ENCODE measurements at regions not wholly inside any gene's neighbourhood (a gene's known extent, or its start where the extent isn't known, plus 50 kb on each side); places are given as distances from the start of the nearest gene placed in this dataset.

GRCh38 chr6:56370127-56370540 lies 122.8 kb upstream of the COL21A1 start (continued):
- TF ChIP-seq, protein P1, sequence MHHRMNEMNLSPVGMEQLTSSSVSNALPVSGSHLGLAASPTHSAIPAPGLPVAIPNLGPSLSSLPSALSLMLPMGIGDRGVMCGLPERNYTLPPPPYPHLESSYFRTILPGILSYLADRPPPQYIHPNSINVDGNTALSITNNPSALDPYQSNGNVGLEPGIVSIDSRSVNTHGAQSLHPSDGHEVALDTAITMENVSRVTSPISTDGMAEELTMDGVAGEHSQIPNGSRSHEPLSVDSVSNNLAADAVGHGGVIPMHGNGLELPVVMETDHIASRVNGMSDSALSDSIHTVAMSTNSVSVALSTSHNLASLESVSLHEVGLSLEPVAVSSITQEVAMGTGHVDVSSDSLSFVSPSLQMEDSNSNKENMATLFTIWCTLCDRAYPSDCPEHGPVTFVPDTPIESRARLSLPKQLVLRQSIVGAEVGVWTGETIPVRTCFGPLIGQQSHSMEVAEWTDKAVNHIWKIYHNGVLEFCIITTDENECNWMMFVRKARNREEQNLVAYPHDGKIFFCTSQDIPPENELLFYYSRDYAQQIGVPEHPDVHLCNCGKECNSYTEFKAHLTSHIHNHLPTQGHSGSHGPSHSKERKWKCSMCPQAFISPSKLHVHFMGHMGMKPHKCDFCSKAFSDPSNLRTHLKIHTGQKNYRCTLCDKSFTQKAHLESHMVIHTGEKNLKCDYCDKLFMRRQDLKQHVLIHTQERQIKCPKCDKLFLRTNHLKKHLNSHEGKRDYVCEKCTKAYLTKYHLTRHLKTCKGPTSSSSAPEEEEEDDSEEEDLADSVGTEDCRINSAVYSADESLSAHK (CRISPR knock-in tag; IDR thresholded peaks at IDR 0.05; ENCODE audit: borderline replicate concordance): no peak
- TF ChIP-seq HINFP (CRISPR knock-in tag; IDR thresholded peaks at IDR 0.05; ENCODE audit: low read depth) (no peak), ZNF205 (CRISPR knock-in tag; IDR thresholded peaks at IDR 0.05) (peak; percentile 75; the same call in 1 of the 2 replicates), GABPA (IDR thresholded peaks at IDR 0.05; ENCODE audit: low read depth, low read length) (no peak), GABPA (CRISPR knock-in tag; IDR thresholded peaks at IDR 0.05; ENCODE audit: low read depth) (no peak), NRL (CRISPR knock-in tag; IDR thresholded peaks at IDR 0.05; ENCODE audit: borderline replicate concordance) (no peak), ZFP1 (CRISPR knock-in tag; IDR thresholded peaks at IDR 0.05) (no peak), SRF (IDR thresholded peaks at IDR 0.05; ENCODE audit: low read depth, low read length) (no peak), ZNF784 (CRISPR knock-in tag; IDR thresholded peaks at IDR 0.05; ENCODE audit: borderline replicate concordance) (no peak), ZSCAN29 (CRISPR knock-in tag; conservative IDR thresholded peaks at IDR 0.05) (no peak), ZNF337 (CRISPR knock-in tag; IDR thresholded peaks at IDR 0.05; ENCODE audit: borderline replicate concordance, low read depth) (no peak), EED (CRISPR knock-in tag; IDR thresholded peaks at IDR 0.05) (no peak; the same call in 1 of the 2 replicates), ZNF607 (CRISPR knock-in tag; IDR thresholded peaks at IDR 0.05; ENCODE audit: borderline replicate concordance) (0 out of 2 replicates have a peak, but pooled peaks have one; percentile 36), SAFB2 (CRISPR knock-in tag; IDR thresholded peaks at IDR 0.05; ENCODE audit: borderline replicate concordance, low read depth) (no peak), YEATS2 (CRISPR knock-in tag; IDR thresholded peaks at IDR 0.05; ENCODE audit: borderline replicate concordance) (peak; percentile 66; the same call in 1 of the 2 replicates)
- TF ChIP-seq, protein P2, sequence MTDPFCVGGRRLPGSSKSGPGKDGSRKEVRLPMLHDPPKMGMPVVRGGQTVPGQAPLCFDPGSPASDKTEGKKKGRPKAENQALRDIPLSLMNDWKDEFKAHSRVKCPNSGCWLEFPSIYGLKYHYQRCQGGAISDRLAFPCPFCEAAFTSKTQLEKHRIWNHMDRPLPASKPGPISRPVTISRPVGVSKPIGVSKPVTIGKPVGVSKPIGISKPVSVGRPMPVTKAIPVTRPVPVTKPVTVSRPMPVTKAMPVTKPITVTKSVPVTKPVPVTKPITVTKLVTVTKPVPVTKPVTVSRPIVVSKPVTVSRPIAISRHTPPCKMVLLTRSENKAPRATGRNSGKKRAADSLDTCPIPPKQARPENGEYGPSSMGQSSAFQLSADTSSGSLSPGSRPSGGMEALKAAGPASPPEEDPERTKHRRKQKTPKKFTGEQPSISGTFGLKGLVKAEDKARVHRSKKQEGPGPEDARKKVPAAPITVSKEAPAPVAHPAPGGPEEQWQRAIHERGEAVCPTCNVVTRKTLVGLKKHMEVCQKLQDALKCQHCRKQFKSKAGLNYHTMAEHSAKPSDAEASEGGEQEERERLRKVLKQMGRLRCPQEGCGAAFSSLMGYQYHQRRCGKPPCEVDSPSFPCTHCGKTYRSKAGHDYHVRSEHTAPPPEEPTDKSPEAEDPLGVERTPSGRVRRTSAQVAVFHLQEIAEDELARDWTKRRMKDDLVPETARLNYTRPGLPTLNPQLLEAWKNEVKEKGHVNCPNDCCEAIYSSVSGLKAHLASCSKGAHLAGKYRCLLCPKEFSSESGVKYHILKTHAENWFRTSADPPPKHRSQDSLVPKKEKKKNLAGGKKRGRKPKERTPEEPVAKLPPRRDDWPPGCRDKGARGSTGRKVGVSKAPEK (CRISPR knock-in tag; IDR thresholded peaks at IDR 0.05; ENCODE audit: borderline replicate concordance): no peak
- TF ChIP-seq, protein P3, sequence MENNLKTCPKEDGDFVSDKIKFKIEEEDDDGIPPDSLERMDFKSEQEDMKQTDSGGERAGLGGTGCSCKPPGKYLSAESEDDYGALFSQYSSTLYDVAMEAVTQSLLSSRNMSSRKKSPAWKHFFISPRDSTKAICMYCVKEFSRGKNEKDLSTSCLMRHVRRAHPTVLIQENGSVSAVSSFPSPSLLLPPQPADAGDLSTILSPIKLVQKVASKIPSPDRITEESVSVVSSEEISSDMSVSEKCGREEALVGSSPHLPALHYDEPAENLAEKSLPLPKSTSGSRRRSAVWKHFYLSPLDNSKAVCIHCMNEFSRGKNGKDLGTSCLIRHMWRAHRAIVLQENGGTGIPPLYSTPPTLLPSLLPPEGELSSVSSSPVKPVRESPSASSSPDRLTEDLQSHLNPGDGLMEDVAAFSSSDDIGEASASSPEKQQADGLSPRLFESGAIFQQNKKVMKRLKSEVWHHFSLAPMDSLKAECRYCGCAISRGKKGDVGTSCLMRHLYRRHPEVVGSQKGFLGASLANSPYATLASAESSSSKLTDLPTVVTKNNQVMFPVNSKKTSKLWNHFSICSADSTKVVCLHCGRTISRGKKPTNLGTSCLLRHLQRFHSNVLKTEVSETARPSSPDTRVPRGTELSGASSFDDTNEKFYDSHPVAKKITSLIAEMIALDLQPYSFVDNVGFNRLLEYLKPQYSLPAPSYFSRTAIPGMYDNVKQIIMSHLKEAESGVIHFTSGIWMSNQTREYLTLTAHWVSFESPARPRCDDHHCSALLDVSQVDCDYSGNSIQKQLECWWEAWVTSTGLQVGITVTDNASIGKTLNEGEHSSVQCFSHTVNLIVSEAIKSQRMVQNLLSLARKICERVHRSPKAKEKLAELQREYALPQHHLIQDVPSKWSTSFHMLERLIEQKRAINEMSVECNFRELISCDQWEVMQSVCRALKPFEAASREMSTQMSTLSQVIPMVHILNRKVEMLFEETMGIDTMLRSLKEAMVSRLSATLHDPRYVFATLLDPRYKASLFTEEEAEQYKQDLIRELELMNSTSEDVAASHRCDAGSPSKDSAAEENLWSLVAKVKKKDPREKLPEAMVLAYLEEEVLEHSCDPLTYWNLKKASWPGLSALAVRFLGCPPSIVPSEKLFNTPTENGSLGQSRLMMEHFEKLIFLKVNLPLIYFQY (CRISPR knock-in tag; IDR thresholded peaks at IDR 0.05; ENCODE audit: borderline replicate concordance): 0 out of 2 replicates have a peak, but pooled peaks have one; percentile 82
- TF ChIP-seq, protein P4, sequence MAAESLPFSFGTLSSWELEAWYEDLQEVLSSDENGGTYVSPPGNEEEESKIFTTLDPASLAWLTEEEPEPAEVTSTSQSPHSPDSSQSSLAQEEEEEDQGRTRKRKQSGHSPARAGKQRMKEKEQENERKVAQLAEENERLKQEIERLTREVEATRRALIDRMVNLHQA (CRISPR knock-in tag; IDR thresholded peaks at IDR 0.05): no peak

Measured in HepG2 (cell line).